A549 (cell line): ENCODE measurements at regions not wholly inside any gene's neighbourhood (a gene's known extent, or its start where the extent isn't known, plus 50 kb on each side); places are given as distances from the start of the nearest gene placed in this dataset.

Experiments
- ATAC-seq, 2 experiments: fragments of 200-7000 bp in 1 of 2; fragments of >200 bp in 1 of 2; cut with Nextera tagmentation in 1 of 2; cut with Tn5 transposase in 1 of 2; 3 replicates each; pipeline versions ENCODE4 v1.8.0 to v1.9.1; 2018 to 2020; ENCODE audit warnings: mild to moderate bottlenecking in 1 of 2, moderate library complexity in 1 of 2
- CTCF ChIA-PET: fragments of 300-600 bp; sonication (Branson Sonifier 250); formaldehyde crosslinking; extraction: SDS; loops from one replicate; lab custom pipeline; 2021; ENCODE audit warnings: antibody characterized with exemption, inconsistent platforms; lab: Yijun Ruan, JAX
- POLR2A ChIA-PET: fragments of 350-600 bp; formaldehyde crosslinking; extraction: SDS; loops from one replicate; lab custom pipeline; 2021; ENCODE audit warnings: antibody characterized with exemption, inconsistent platforms; lab: Yijun Ruan, JAX
- DNase-seq, 2 experiments: peaks; one replicate each; pipeline versions ENCODE4 v3.0.0 to v3.0.0-alpha.2; 2011 to 2016; ENCODE audit warnings: low read depth in 1 of 2, low spot score in 1 of 2
- FAIRE-seq: peaks from 2 replicates; lab custom pipeline; 2011; peaks lifted over from hg19 to GRCh38; lab: Jason Lieb, UNC
- H3K27ac ChIP-seq, 2 experiments: fragments of >200 bp; sonication (Bioruptor Twin); formaldehyde crosslinking; 3 replicates each; pipeline ENCODE4 v1.5.1; 2016 to 2017
- H3K4me1 ChIP-seq: fragments of >200 bp; sonication (Bioruptor Twin); formaldehyde crosslinking; 3 replicates; pipeline ENCODE4 v1.6.1; 2016
- H3K4me2 ChIP-seq: fragments of >200 bp; sonication (Bioruptor Twin); formaldehyde crosslinking; 3 replicates; pipeline ENCODE4 v1.6.1; 2016
- H3K4me3 ChIP-seq: fragments of >200 bp; sonication (Bioruptor Twin); formaldehyde crosslinking; 3 replicates; pipeline ENCODE4 v1.5.1; 2016
- H3K9me3 ChIP-seq: fragments of >200 bp; sonication (Bioruptor Twin); formaldehyde crosslinking; 3 replicates; pipeline ENCODE4 v1.6.1; 2016
- BHLHE40 ChIP-seq: IDR thresholded peaks from 2 replicates; pipeline ENCODE4 v1.6.1; 2012; ENCODE audit warnings: low read depth, low read length, inconsistent platforms
- CBX2 ChIP-seq: fragments of 200-600 bp; sonication (generic); IDR thresholded peaks from 2 replicates; pipeline ENCODE4 v1.6.1; 2016; ENCODE audit warnings: low read depth, mild to moderate bottlenecking, borderline replicate concordance
- CEBPB ChIP-seq, 2 experiments: fragments of >200 bp in 1 of 2; sonication (Bioruptor Twin) in 1 of 2; formaldehyde crosslinking in 1 of 2; IDR thresholded peaks; 2 replicates each; pipeline ENCODE4 v1.6.1; 2012 to 2016
- FOSB ChIP-seq: fragments of 250-450 bp; sonication (Bioruptor Pico); IDR thresholded peaks from 2 replicates; pipeline ENCODE4 v1.5.0; 2020; ENCODE audit warnings: mild to moderate bottlenecking, moderate library complexity
- KDM1A ChIP-seq: fragments of 200-600 bp; sonication (generic); IDR thresholded peaks from 2 replicates; pipeline ENCODE4 v1.6.1; 2016; ENCODE audit warnings: low read depth, mild to moderate bottlenecking
- MAFK ChIP-seq: fragments of 450-650 bp; IDR thresholded peaks from 2 replicates; pipeline ENCODE4 v1.6.1; 2014; ENCODE audit not compliant: partially characterized antibody
- MYC ChIP-seq: IDR thresholded peaks from 2 replicates; pipeline ENCODE4 v1.6.1; 2012; ENCODE audit warnings: mild to moderate bottlenecking, inconsistent platforms, low read length, improper control_type of control experiment, borderline replicate concordance
- NFE2L2 ChIP-seq: fragments of 150-350 bp; conservative IDR thresholded peaks from 2 replicates; pipeline ENCODE4 v1.6.1; 2014; ENCODE audit warnings: low read length
- RAD21 ChIP-seq, 2 experiments: fragments of >200 bp in 1 of 2; sonication (Bioruptor Twin) in 1 of 2; formaldehyde crosslinking in 1 of 2; IDR thresholded peaks in 1 of 2; conservative IDR thresholded peaks in 1 of 2; 2 replicates in 1 of 2; 3 replicates in 1 of 2; pipeline ENCODE4 v1.6.1; 2012 to 2018; ENCODE audit warnings: inconsistent platforms in 1 of 2
- SMC3 ChIP-seq: fragments of >200 bp; sonication (Bioruptor Twin); formaldehyde crosslinking; IDR thresholded peaks from 3 replicates; pipeline ENCODE4 v1.6.1; 2018; ENCODE audit warnings: inconsistent platforms
- ZNF302 ChIP-seq: fragments of 250-450 bp; sonication (Bioruptor Pico); IDR thresholded peaks from 2 replicates; pipeline ENCODE4 v1.9.0; 2021; ENCODE audit warnings: inconsistent platforms, mild to moderate bottlenecking, moderate library complexity
- WGBS: methylation state at CpG from one replicate; pipeline ENCODE4 v1.1.6; 2017; ENCODE audit errors: missing lambda C conversion rate; 5-methylcytosine and 5-hydroxymethylcytosine counted together
- TF ChIP-seq, protein P1 (sequence below): fragments of 250-450 bp; sonication (Bioruptor Pico); IDR thresholded peaks from 2 replicates; pipeline ENCODE4 v1.5.0; 2021; ENCODE audit warnings: mild to moderate bottlenecking, moderate library complexity, borderline replicate concordance
- TF ChIP-seq, protein P2 (sequence below): fragments of 200-600 bp; sonication (generic); IDR thresholded peaks from 2 replicates; pipeline ENCODE4 v1.6.1; 2016; ENCODE audit warnings: antibody characterized with exemption, mild to moderate bottlenecking, moderate library complexity
- TF ChIP-seq, protein P3 (sequence below): fragments of >200 bp; sonication (Bioruptor Twin); formaldehyde crosslinking; IDR thresholded peaks from 3 replicates; pipeline ENCODE4 v1.5.1; 2016
- TF ChIP-seq, protein P4 (sequence below): fragments of 150-350 bp; IDR thresholded peaks from 2 replicates; pipeline ENCODE4 v1.6.1; 2014; ENCODE audit warnings: low read depth, mild to moderate bottlenecking, low read length
- TF ChIP-seq, protein P5 (sequence below): fragments of 250-450 bp; sonication (Bioruptor Pico); IDR thresholded peaks from 2 replicates; pipeline ENCODE4 v1.5.0; 2020; ENCODE audit warnings: low read depth, mild to moderate bottlenecking, moderate library complexity
- TF ChIP-seq, protein P6 (sequence below): IDR thresholded peaks from 2 replicates; pipeline ENCODE4 v1.6.1; 2012

DNA sequence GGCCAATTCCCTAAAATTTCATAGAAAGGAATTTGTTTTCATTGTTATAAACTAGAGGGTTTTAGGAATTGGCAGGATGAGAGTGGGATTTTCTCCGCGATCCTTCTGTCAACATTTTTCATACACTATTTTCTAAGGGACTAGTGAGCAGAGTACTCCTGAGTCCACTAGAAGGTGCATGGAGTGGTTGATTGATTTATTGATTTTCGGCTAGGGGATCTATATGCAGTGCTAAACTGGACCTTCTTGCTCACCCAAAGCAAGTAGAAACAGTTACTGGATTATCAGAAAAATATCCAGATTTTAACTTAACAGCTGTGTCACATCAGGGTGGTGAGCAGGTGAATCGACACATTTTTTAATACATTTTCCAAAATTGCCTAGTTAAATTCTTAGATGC, 159.9 kb upstream of the DTNA start (continued):
- TF ChIP-seq, protein P1, sequence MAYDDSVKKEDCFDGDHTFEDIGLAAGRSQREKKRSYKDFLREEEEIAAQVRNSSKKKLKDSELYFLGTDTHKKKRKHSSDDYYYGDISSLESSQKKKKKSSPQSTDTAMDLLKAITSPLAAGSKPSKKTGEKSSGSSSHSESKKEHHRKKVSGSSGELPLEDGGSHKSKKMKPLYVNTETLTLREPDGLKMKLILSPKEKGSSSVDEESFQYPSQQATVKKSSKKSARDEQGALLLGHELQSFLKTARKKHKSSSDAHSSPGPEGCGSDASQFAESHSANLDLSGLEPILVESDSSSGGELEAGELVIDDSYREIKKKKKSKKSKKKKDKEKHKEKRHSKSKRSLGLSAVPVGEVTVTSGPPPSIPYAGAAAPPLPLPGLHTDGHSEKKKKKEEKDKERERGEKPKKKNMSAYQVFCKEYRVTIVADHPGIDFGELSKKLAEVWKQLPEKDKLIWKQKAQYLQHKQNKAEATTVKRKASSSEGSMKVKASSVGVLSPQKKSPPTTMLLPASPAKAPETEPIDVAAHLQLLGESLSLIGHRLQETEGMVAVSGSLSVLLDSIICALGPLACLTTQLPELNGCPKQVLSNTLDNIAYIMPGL (CRISPR knock-in tag), result no peak
- TF ChIP-seq, protein P2, sequence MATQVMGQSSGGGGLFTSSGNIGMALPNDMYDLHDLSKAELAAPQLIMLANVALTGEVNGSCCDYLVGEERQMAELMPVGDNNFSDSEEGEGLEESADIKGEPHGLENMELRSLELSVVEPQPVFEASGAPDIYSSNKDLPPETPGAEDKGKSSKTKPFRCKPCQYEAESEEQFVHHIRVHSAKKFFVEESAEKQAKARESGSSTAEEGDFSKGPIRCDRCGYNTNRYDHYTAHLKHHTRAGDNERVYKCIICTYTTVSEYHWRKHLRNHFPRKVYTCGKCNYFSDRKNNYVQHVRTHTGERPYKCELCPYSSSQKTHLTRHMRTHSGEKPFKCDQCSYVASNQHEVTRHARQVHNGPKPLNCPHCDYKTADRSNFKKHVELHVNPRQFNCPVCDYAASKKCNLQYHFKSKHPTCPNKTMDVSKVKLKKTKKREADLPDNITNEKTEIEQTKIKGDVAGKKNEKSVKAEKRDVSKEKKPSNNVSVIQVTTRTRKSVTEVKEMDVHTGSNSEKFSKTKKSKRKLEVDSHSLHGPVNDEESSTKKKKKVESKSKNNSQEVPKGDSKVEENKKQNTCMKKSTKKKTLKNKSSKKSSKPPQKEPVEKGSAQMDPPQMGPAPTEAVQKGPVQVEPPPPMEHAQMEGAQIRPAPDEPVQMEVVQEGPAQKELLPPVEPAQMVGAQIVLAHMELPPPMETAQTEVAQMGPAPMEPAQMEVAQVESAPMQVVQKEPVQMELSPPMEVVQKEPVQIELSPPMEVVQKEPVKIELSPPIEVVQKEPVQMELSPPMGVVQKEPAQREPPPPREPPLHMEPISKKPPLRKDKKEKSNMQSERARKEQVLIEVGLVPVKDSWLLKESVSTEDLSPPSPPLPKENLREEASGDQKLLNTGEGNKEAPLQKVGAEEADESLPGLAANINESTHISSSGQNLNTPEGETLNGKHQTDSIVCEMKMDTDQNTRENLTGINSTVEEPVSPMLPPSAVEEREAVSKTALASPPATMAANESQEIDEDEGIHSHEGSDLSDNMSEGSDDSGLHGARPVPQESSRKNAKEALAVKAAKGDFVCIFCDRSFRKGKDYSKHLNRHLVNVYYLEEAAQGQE, result no peak
- TF ChIP-seq CEBPB (IDR thresholded peaks at IDR 0.05) (no peak), FOSB (no peak)

DNA sequence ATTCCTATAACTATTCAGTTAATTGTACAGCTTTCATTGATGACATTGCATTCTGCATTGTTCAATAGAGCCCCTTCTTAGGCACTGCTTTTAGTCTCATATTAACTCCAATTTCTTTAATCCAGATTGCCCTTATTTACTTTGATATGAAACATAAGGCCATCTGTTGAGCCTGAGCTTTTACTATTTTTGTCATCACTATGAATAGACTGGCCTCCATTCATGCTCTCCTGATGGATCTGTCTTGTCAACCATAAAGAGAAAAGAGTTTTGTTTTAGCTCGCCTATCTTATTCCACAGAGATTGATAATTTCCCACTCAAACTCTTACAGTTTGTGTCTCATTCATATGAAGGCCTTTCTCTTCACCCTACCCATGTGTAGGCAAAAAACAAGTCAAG, 159.2 kb upstream of the DTNA start:
- no peak overlapping the region for H3K4me3 ChIP-seq
- ChIA-PET POLR2A (no interaction called here), CTCF (no interaction called here)
- ATAC-seq (no peak), DNase-seq (no peak), FAIRE-seq (no peak)
- no peaks in the 10 kb centered on the region for H3K4me1 ChIP-seq
- TF ChIP-seq, protein P3, sequence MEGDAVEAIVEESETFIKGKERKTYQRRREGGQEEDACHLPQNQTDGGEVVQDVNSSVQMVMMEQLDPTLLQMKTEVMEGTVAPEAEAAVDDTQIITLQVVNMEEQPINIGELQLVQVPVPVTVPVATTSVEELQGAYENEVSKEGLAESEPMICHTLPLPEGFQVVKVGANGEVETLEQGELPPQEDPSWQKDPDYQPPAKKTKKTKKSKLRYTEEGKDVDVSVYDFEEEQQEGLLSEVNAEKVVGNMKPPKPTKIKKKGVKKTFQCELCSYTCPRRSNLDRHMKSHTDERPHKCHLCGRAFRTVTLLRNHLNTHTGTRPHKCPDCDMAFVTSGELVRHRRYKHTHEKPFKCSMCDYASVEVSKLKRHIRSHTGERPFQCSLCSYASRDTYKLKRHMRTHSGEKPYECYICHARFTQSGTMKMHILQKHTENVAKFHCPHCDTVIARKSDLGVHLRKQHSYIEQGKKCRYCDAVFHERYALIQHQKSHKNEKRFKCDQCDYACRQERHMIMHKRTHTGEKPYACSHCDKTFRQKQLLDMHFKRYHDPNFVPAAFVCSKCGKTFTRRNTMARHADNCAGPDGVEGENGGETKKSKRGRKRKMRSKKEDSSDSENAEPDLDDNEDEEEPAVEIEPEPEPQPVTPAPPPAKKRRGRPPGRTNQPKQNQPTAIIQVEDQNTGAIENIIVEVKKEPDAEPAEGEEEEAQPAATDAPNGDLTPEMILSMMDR, result no peak
- TF ChIP-seq CBX2, result no peak
- TF ChIP-seq KDM1A, result no peak
- TF ChIP-seq SMC3, result no peak
- no peak for TF ChIP-seq MYC
- TF ChIP-seq, protein P1 (CRISPR knock-in tag), result no peak
- no peak for TF ChIP-seq ZNF302 (CRISPR knock-in tag)
- no peak for TF ChIP-seq BHLHE40
- TF ChIP-seq, protein P4, sequence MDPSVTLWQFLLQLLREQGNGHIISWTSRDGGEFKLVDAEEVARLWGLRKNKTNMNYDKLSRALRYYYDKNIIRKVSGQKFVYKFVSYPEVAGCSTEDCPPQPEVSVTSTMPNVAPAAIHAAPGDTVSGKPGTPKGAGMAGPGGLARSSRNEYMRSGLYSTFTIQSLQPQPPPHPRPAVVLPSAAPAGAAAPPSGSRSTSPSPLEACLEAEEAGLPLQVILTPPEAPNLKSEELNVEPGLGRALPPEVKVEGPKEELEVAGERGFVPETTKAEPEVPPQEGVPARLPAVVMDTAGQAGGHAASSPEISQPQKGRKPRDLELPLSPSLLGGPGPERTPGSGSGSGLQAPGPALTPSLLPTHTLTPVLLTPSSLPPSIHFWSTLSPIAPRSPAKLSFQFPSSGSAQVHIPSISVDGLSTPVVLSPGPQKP, result no peak
- no peak for TF ChIP-seq MAFK
- TF ChIP-seq RAD21 (conservative IDR thresholded peaks at IDR 0.05 in 1 of 2, IDR thresholded peaks at IDR 0.05 in 1 of 2), result no peak
- TF ChIP-seq, protein P5, sequence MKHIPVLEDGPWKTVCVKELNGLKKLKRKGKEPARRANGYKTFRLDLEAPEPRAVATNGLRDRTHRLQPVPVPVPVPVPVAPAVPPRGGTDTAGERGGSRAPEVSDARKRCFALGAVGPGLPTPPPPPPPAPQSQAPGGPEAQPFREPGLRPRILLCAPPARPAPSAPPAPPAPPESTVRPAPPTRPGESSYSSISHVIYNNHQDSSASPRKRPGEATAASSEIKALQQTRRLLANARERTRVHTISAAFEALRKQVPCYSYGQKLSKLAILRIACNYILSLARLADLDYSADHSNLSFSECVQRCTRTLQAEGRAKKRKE (CRISPR knock-in tag), result no peak
- no peak for TF ChIP-seq NFE2L2
- TF ChIP-seq, protein P6, sequence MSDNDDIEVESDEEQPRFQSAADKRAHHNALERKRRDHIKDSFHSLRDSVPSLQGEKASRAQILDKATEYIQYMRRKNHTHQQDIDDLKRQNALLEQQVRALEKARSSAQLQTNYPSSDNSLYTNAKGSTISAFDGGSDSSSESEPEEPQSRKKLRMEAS, result no peak
- no peak overlapping the region for H3K4me2 ChIP-seq
- 0% methylated on average over 1 of the region's 1 CpG for WGBS
- H3K27ac ChIP-seq, result no peak overlapping the region
- no peaks in the 10 kb centered on the region for H3K9me3 ChIP-seq
